PC-9 (cell line): ENCODE measurements at regions not wholly inside any gene's neighbourhood (a gene's known extent, or its start where the extent isn't known, plus 50 kb on each side); places are given as distances from the start of the nearest gene placed in this dataset.
"Not testable (repeated sequence)": the region's sequence is repeated elsewhere in the genome, so short reads cannot be mapped to it uniquely, and the experiment has no call there.

Source experiments
- BruUV-seq: library from RNA; stranded (reverse); fragments of 400-500 nt; replicated peaks from 2 replicates; lab custom pipeline; 2021; lab: Mats Ljungman, UMichigan
- CTCF ChIA-PET: fragments of 300-600 bp; sonication (Branson Sonifier 250); formaldehyde crosslinking; loops from one replicate; lab custom pipeline; 2022; ENCODE audit warnings: antibody characterized with exemption; lab: Charles Lee
- POLR2A ChIA-PET: fragments of 300-600 bp; sonication (Branson Sonifier 250); formaldehyde crosslinking; loops from one replicate; lab custom pipeline; 2022; ENCODE audit warnings: antibody characterized with exemption; ENCODE audit not compliant: unreplicated experiment; lab: Charles Lee
- DNase-seq, 2 experiments: peaks; one replicate each; pipeline versions ENCODE4 v3.0.0 to v3.0.0-alpha.2; 2015 to 2022; ENCODE audit warnings: mixed read lengths in 1 of 2
- H2AFZ ChIP-seq: fragments of 200-600 bp; sonication (generic); 2 replicates; pipeline ENCODE4 v1.8.1; 2017; ENCODE audit warnings: antibody characterized with exemption
- H3F3A ChIP-seq: fragments of 200-600 bp; sonication (generic); 2 replicates; pipeline ENCODE4 v1.8.1; 2017; ENCODE audit warnings: antibody characterized with exemption, mild to moderate bottlenecking, low read depth; ENCODE audit not compliant: insufficient read depth
- H3K27ac ChIP-seq: fragments of 200-600 bp; sonication (generic); 2 replicates; pipeline ENCODE4 v1.6.1; 2016; ENCODE audit warnings: mixed run types
- H3K27me3 ChIP-seq: fragments of 200-600 bp; sonication (generic); 2 replicates; pipeline ENCODE4 v1.6.1; 2016; ENCODE audit warnings: low read depth, mixed run types; ENCODE audit not compliant: insufficient read depth
- H3K36me3 ChIP-seq: fragments of 200-600 bp; sonication (generic); 2 replicates; pipeline ENCODE4 v1.6.1; 2016; ENCODE audit warnings: low read depth, mixed run types
- H3K4me1 ChIP-seq: fragments of 200-600 bp; sonication (generic); replicated peaks from 2 replicates; pipeline ENCODE4 v1.6.1; 2016; ENCODE audit warnings: mixed run types; ENCODE audit not compliant: insufficient read depth
- H3K4me2 ChIP-seq: fragments of 200-600 bp; sonication (generic); 2 replicates; pipeline ENCODE4 v1.6.1; 2017; ENCODE audit warnings: mixed run types
- H3K4me3 ChIP-seq: fragments of 200-600 bp; sonication (generic); 2 replicates; pipeline ENCODE4 v1.6.1; 2016; ENCODE audit warnings: mixed run types
- H3K79me2 ChIP-seq: fragments of 200-600 bp; sonication (generic); 2 replicates; pipeline ENCODE4 v1.6.1; 2017; ENCODE audit warnings: low read depth, mixed run types
- H3K9me2 ChIP-seq: fragments of 200-600 bp; sonication (generic); 2 replicates; pipeline ENCODE4 v1.8.1; 2017; ENCODE audit warnings: mild to moderate bottlenecking; ENCODE audit not compliant: insufficient read depth
- H3K9me3 ChIP-seq: fragments of 200-600 bp; sonication (generic); 2 replicates; pipeline ENCODE4 v1.8.1; 2016; ENCODE audit warnings: low read depth; ENCODE audit not compliant: insufficient read depth
- H4K20me1 ChIP-seq: fragments of 200-600 bp; sonication (generic); 2 replicates; pipeline ENCODE4 v1.8.1; 2017; ENCODE audit not compliant: insufficient read depth
- EZH2 ChIP-seq: fragments of 200-600 bp; sonication (generic); IDR thresholded peaks from 2 replicates; pipeline ENCODE4 v1.8.0; 2017; ENCODE audit warnings: antibody characterized with exemption, low read depth
- intact Hi-C: fragments of 100-400 bp; cut with micrococcal nuclease; formaldehyde crosslinking; loops from one replicate; pipeline ENCODE4 v1.10.0; 2022; ENCODE audit not compliant: unreplicated experiment
- TF ChIP-seq, protein P1 (sequence below): fragments of 200-600 bp; sonication (generic); conservative IDR thresholded peaks from 2 replicates; pipeline ENCODE4 v1.6.1; 2017; ENCODE audit warnings: mixed run types, antibody characterized with exemption, mild to moderate bottlenecking, moderate library complexity

DNA sequence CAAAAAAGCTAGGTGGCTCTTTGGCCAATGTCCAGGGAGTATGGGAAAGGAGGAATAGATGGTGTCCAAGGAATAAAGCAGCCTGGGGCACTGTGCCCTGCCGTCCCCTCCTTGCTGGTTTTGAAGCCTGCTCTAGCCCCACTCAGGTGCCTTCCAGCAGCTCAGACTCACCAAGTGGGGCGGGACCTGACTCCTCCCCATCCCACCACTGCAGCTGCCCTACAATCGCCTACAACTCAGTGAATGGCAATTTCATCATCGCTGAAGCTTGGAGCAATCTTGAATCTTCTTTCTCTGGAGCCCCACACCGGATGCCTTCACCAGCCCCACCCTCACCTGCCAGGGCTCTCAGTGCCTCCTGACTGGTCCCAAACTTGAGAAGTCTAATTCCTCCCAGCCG, 56.4 kb upstream of the NXT1 start:
- H3K27me3 ChIP-seq: peaks cover 15% of the 10 kb centered on the region
- no peak overlapping the region for H3K4me3 ChIP-seq
- BruUV-seq: no TSS peak
- no peaks in the 10 kb centered on the region for H3K4me1 ChIP-seq
- H3K79me2 ChIP-seq: no peaks in the 10 kb centered on the region
- no peak for DNase-seq
- TF ChIP-seq, protein P1, sequence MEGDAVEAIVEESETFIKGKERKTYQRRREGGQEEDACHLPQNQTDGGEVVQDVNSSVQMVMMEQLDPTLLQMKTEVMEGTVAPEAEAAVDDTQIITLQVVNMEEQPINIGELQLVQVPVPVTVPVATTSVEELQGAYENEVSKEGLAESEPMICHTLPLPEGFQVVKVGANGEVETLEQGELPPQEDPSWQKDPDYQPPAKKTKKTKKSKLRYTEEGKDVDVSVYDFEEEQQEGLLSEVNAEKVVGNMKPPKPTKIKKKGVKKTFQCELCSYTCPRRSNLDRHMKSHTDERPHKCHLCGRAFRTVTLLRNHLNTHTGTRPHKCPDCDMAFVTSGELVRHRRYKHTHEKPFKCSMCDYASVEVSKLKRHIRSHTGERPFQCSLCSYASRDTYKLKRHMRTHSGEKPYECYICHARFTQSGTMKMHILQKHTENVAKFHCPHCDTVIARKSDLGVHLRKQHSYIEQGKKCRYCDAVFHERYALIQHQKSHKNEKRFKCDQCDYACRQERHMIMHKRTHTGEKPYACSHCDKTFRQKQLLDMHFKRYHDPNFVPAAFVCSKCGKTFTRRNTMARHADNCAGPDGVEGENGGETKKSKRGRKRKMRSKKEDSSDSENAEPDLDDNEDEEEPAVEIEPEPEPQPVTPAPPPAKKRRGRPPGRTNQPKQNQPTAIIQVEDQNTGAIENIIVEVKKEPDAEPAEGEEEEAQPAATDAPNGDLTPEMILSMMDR: no peak
- TF ChIP-seq EZH2: no peak
- no peak overlapping the region for H3K4me2 ChIP-seq
- no peak overlapping the region for H3K27ac ChIP-seq
- no peaks in the 10 kb centered on the region for H3K9me3 ChIP-seq
- H3K36me3 ChIP-seq: no peaks in the 10 kb centered on the region
- ChIA-PET CTCF (interaction anchor here (0.7 kb wide), 1 partner anchor 64 kb away, joined by 3 read pairs; no protein-coding TSS in a partner anchor), POLR2A (no interaction called here)
- H2AFZ ChIP-seq: no peak overlapping the region
- no peaks in the 10 kb centered on the region for H3F3A ChIP-seq
- H3K9me2 ChIP-seq: no peaks in the 10 kb centered on the region
- intact Hi-C loops: no loop called here
- no peaks in the 10 kb centered on the region for H4K20me1 ChIP-seq

DNA sequence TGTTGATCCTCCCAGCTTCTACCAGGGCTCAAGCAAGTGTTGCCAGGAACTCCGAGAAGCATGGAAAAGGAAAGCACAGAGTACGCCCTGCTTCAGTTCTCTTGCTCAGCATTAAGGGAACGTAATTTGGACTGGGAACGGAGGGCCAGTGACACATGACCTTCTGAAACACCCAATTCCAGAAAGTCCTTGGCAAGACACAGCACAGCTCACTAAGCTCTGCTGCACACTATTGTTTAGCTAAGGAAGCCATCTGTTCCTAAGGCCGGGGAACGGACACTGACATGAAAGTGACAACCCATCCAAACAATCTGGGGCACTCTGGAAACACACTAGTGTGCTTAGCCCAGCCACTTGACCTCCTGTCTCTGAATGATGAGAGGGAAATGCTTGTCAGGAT, 56.9 kb upstream of the NXT1 start:
- H3K36me3 ChIP-seq: no peaks in the 10 kb centered on the region
- DNase-seq: no peak
- intact Hi-C loops: no loop called here
- no peak overlapping the region for H3K27ac ChIP-seq
- no peaks in the 10 kb centered on the region for H4K20me1 ChIP-seq
- no peak overlapping the region for H3K4me2 ChIP-seq
- peaks cover 17% of the 10 kb centered on the region for H3K27me3 ChIP-seq
- H3F3A ChIP-seq: no peaks in the 10 kb centered on the region
- H3K79me2 ChIP-seq: no peaks in the 10 kb centered on the region
- no peaks in the 10 kb centered on the region for H3K9me3 ChIP-seq
- no peak overlapping the region for H3K4me3 ChIP-seq
- no TSS peak for BruUV-seq
- ChIA-PET CTCF (interaction anchor here (0.7 kb wide), 1 partner anchor 64 kb away, joined by 3 read pairs; no protein-coding TSS in a partner anchor), POLR2A (no interaction called here)
- H3K4me1 ChIP-seq: no peaks in the 10 kb centered on the region
- TF ChIP-seq, protein P1: no peak
- TF ChIP-seq EZH2: no peak
- H2AFZ ChIP-seq: no peak overlapping the region
- no peaks in the 10 kb centered on the region for H3K9me2 ChIP-seq

DNA sequence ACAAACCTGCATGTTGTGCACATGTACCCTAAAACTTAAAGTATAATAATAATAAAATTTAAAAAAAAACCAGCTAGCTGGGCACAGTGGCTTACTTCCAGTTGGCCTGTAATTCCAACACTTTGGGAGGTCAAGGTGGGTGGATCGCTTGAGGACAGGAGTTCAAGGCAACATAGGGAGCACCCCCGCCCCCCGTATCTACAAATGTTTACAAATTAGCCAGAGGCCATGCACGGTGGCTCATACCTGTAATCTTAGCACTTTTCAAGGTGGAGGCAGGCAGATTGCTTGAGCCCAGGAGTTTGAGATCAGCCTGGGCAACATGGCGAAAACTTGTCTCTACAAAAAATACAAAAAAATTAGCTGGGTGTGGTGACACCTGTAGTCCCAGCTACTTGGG, 58.3 kb upstream of the NXT1 start:
- H3K9me3 ChIP-seq, H3K4me3 ChIP-seq, H3F3A ChIP-seq, DNase-seq, H4K20me1 ChIP-seq, POLR2A ChIA-PET, BruUV-seq, H3K36me3 ChIP-seq, H3K27ac ChIP-seq, intact Hi-C loops, H3K9me2 ChIP-seq, H2AFZ ChIP-seq, H3K79me2 ChIP-seq, H3K4me1 ChIP-seq, CTCF ChIA-PET, H3K4me2 ChIP-seq: not testable (repeated sequence)
- H3K27me3 ChIP-seq: peaks cover 17% of the 10 kb centered on the region

DNA sequence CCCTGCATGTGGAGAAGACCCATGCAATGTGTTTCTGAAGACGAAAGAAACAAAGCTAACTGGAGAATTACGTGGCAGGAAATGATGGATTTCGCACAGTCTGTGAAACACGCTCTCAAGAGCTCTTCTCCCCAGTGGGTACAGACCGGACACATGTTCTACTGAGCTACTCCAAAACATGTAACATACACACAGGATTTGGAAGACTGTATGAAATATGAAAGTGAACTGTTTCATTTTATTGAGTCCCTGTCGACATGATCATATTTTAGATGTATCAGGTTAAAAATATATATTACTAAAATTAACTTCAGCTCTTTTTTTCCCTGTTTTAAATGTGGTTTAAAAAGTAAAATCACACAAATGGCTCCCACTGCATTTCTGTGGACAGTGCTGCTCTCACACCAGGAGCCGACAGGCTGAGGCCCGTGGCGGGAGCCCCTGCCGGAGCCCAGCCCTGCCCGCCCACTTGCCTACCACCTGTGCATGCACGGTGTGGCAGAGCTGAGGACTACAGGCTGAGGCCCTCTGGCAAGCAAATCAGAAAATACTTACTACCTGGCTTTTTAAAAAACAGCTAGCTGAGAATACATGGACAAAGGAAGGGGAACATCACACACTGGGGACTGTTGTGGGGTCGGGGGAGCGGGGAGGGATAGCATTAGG, 58.9 kb upstream of the NXT1 start:
- Histone ChIP-seq H3K9me3 (no peaks in the 10 kb centered on the region), H3K79me2 (no peaks in the 10 kb centered on the region), H3K4me1 (no peaks in the 10 kb centered on the region), H3K27me3 (peaks cover 17% of the 10 kb centered on the region), H3K27ac (no peak overlapping the region), H3K4me3 (no peak overlapping the region), H3K36me3 (no peaks in the 10 kb centered on the region), H2AFZ (no peak overlapping the region), H3K4me2 (no peak overlapping the region), H3F3A (no peaks in the 10 kb centered on the region), H4K20me1 (no peaks in the 10 kb centered on the region), H3K9me2 (no peaks in the 10 kb centered on the region)
- POLR2A ChIA-PET: no interaction called here
- TF ChIP-seq EZH2: no peak
- TF ChIP-seq, protein P1: no peak
- intact Hi-C loops: no loop called here
- no peak for DNase-seq
- CTCF ChIA-PET: no interaction called here
- no TSS peak for BruUV-seq
